ENCODE measurements at regions not wholly inside any gene's neighbourhood (a gene's known extent, or its start where the extent isn't known, plus 50 kb on each side); places are given as distances from the start of the nearest gene placed in this dataset.

- no peak for TF ChIP-seq CTCF (IDR thresholded peaks at IDR 0.05)
- TF ChIP-seq POLR2A (IDR thresholded peaks at IDR 0.05), result no peak
Measured at GRCh38 chr5:103889500-103890209, 327.1 kb upstream of the NUDT12 start.
